ENCODE measurements at regions not wholly inside any gene's neighbourhood (a gene's known extent, or its start where the extent isn't known, plus 50 kb on each side); places are given as distances from the start of the nearest gene placed in this dataset.

GRCh38 chr4:19883841-19884240 is 367.9 kb upstream of the SLIT2 start:
- DNase-seq: no peak

- no peak for DNase-seq
Measured at GRCh38 chr4:19880206-19880605, 371.5 kb upstream of the SLIT2 start.

- DNase-seq: no peak
Measured at GRCh38 chr4:19879330-19879729, 372.4 kb upstream of the SLIT2 start.

DNA sequence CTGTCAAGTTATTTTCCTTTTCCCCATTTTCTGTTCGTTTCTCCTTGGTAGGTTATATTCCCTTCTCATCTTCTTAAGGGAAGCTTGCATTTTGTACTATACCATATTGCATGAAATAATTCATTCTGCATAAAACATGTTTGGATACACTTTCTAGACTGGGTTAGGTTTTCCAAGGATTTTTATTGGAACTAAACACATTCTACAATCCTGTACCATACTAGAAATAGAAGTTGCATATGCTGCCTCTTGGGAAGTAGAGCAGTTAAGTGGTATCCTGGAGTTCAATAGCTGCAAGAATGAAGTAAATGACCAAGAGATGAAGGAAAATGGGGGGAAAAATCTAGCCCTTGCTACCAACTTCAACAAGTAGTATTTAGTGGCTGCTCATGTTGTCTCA is 393.7 kb upstream of the SLIT2 start:
- DNase-seq: no peak

- DNase-seq: no peak
Measured at GRCh38 chr4:19857380-19857779, 394.3 kb upstream of the SLIT2 start.

DNA sequence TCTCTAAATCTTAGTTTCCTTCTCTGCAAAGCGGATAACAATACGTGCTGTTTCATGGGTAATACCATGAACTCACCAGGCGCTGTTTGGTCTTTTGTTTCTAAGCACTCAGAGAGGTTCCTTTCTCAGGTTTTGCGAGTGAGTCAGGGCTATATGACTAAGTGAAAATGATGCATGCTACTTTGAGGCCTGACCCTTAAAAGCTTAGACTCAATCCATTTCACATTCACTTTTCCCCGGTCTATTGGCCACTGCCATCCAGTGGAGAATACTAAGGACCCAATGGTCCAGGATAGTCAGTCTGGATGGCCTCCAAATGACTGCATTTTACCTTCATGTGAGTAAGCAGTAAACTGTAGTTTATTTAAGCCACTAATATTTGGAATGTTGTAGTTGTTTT is 400.8 kb upstream of the SLIT2 start:
- DNase-seq: no peak

GRCh38 chr4:19844446-19844845 is 407.3 kb upstream of the SLIT2 start:
- DNase-seq: no peak

- no peak for DNase-seq
Measured at GRCh38 chr4:19842471-19842870, 409.2 kb upstream of the SLIT2 start.

GRCh38 chr4:19838858-19839257 is 412.8 kb upstream of the SLIT2 start:
- no peak for DNase-seq

GRCh38 chr4:19835429-19835828 is 416.3 kb upstream of the SLIT2 start:
- DNase-seq: no peak

GRCh38 chr4:19832411-19832810 is 419.3 kb upstream of the SLIT2 start:
- no peak for DNase-seq

GRCh38 chr4:19831644-19832285 is 419.9 kb upstream of the SLIT2 start:
- no peak for DNase-seq

DNA sequence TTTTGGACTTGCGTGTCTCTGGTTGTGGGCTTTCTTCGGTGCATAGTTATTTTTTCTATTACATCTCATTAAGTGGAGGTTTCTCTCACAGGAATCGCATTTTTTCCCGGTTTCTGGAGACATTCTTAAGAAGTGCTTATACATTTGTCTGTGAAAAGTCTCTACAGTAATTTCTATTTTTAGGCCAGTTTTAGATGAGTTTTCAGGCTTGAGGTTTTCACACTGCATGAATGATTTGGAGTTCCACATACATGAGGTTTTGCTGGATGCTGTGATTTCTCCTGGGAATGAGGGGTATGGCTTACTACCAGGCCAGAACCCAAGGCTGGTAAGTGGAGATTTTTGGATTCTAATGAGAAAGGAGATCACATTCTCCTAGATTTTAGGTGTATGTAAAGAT is 422.6 kb upstream of the SLIT2 start:
- no peak for DNase-seq

DNA sequence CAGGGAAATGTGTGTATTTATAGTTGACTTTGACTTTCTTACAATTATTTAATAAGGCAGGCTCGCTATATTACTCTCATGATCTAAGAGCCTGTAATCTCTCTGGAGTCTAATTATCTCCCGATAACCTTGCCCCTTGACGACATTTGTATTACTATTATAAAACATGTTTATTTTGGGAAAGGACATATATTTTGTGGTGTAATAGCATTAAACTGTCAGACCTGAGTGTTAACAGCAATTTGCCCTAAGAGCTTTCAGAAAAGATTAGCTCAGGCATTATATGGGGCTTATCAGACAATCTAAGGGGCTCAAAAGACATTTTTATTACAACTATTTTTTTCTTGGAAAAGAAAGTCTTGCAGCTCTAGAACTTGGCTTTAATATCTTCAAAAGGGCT is 427.9 kb upstream of the SLIT2 start:
- DNase-seq: no peak

GRCh38 chr4:19819737-19820136 is 432.0 kb upstream of the SLIT2 start:
- DNase-seq: no peak

- no peak for DNase-seq
Measured at GRCh38 chr4:19809989-19810388, 441.7 kb upstream of the SLIT2 start.

DNA sequence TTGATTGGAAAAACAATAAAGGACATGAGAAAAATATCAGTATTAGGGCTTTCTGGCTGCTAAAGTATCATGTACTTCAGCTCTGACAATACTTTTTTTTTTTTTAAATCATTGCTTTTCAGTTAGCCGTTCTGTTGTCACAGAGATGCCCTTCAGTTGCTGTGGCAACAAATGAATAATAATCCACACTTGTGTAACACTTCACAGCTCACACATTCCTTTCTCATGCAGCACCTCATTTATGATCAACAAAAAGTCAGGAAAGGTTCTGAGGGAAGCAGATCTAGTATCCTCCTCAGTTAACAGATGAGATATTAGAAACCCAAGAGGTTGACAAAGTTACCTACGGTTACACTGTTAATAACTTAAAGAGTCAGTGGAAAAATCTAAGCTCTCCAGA is 444.2 kb upstream of the SLIT2 start:
- no peak for DNase-seq

- no peak for DNase-seq
Measured at GRCh38 chr4:19806865-19807264, 444.8 kb upstream of the SLIT2 start.

DNA sequence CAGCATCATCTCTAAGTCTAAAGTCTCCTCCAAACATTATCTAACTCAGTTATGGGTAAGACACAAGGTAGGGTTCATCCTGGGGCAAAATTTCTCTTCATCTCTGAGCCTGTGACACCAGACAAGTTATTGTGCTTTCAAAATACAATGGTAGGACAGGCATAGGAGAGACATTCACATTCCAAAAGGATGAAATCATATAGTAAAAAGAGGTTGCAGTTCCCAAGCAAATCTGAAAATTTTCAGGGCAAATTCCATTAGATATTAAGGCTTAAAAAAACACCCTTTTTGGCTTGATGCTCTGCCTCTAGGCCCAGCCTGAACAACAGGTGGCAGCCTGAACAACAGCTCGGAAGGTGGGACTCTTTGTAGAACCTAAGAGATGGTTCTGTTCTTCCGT is 448.3 kb upstream of the SLIT2 start:
- DNase-seq: no peak

DNA sequence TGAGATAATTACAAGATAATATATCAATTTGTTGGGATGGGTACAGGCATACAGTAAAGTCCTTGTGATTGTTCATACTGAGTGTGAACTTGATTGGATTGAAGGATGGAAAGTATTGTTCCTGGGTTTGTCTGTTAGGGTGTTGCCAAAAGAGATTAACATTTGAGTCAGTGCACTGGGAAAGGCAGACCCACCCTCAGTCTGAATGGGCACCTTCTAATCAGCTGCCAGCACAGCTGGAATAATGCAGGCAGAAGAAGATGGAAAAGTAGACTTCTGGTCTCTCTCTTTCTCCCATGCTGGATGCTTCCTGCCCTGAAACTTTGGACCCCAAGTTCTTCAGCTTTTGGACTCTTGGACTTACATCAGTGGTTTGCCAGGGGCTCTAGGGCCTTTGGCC is 457.9 kb upstream of the SLIT2 start:
- DNase-seq: no peak

DNA sequence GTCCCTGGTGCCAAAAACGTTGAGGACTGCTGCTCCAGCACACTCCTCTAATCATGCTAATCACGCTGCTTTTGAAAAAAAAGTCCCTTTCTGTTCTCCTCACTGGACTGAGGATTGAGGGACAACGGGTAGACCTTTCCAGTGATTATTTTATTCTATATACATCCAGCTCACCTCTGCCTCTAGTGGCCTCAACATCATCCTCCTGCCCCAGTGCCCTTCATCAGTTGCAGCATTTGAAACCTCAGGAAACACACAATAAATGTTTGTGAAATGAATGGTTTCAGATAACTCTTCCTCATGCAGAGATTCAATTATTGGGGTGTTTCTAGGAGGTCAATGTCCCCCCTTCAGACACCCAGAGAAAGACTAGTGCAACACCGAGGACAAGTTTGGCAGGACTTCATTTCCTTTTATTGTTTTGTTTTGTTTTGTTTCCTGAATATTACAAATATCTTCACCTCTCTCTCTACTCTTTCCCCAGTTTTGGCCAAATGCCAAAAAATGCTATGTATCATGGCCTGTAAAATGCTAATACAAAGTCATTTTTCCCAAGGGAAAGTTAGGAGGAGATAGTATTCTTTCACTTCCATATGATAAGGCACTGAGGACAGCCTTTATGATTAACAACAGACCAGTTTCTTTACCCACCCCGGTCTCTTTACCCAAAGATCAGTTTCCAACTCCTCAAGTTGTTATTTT is 460.1 kb upstream of the SLIT2 start:
- no peak for DNase-seq

DNA sequence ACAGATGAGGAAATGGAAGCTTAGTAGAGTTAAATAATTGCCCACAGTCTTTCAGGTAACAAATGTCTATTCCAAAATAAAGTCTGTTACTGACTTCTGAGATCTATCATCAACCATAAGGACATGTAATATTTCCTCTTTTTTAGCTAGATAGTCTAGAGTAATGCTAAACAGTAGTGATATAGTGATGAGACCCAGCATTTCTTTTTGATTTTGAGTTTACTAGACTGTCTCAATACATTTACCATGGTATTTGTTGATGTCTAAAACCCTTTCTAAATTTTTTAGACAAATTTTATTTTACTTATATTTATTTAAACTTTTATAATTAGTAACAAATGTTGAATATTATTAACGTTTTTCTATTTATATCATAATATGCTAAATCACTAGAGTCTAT is 465.1 kb upstream of the SLIT2 start:
- no peak for DNase-seq

- DNase-seq: no peak
Measured at GRCh38 chr4:19783667-19784223, 468.0 kb upstream of the SLIT2 start.

DNA sequence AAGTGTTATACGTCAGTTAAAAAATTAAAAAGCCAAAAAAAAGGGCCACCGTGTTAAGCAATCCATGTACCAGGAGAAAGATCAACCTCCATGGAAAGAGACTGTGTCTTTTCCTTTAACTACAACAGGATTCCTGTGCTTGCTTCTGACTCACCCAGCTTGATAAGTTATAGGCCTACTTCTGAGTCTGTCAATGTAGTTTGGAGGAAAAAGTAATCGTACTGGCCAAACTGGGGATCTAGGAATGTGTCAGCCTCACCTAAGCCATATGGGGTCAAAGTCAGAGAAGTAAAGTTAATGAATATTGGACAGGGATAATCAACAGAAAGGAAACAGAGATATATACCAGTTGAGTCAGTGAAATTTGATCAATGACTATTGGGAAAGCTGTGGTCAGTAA is 470.8 kb upstream of the SLIT2 start:
- DNase-seq: no peak

DNA sequence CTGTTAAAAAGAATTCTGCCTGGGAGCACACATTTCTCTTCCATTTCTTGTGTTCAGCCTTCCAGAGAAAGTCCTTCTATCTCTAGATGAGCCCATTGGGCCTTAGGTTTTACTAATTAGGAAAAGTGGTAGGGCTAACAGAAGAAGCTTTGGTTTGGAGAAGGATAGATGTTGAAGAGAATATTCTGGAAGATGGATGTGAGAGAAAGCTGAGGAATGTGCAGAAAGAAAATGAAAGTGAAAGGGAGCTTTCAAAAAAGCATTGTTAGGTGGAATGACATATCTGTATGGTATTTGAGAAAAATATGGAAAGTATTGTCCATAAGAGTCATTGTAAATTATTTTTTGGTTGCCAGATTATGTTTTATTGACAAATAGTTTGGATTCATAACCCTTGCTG is 474.8 kb upstream of the SLIT2 start:
- DNase-seq: no peak

Data from suppressor macrophage (primary cell).